ENCODE measurements at regions not wholly inside any gene's neighbourhood (a gene's known extent, or its start where the extent isn't known, plus 50 kb on each side); places are given as distances from the start of the nearest gene placed in this dataset. TPM values are rescaled to one million over a fixed set of nuclear protein-coding genes. Genes with fewer than 3 reads are reported as not detected.

- no peaks in the 10 kb centered on the region for H3K27me3 ChIP-seq (ENCODE audit: insufficient read depth, low read length)
- DNase-seq (ENCODE audit: insufficient read length, low spot score, missing footprints) = no peak
- no peaks in the 10 kb centered on the region for H3K9me3 ChIP-seq (ENCODE audit: low read depth, low read length)
- H3K27ac ChIP-seq (ENCODE audit: low read depth, low read length) = no peak overlapping the region
- H3K36me3 ChIP-seq (ENCODE audit: insufficient read depth, low read length) = no peaks in the 10 kb centered on the region
- no peak overlapping the region for H2AFZ ChIP-seq (ENCODE audit: low read length)
- no peaks in the 10 kb centered on the region for H4K20me1 ChIP-seq (ENCODE audit: insufficient read depth, low read length)
- H3K4me1 ChIP-seq (ENCODE audit: insufficient read depth, low read length) = no peaks in the 10 kb centered on the region
- TF ChIP-seq CTCF (IDR thresholded peaks at IDR 0.05; ENCODE audit: extremely low read depth, low read depth, low read length) = no peak
- no peak overlapping the region for H3K4me3 ChIP-seq (ENCODE audit: insufficient read depth, low read length)
- no peaks in the 10 kb centered on the region for H3K79me2 ChIP-seq (ENCODE audit: insufficient read depth, low read length)
- no peak overlapping the region for H3K4me2 ChIP-seq (ENCODE audit: insufficient read depth, low read length)
These were observed 51.3 kb upstream of the MAOA start for GRCh38 chrX:43604753-43605152.

GRCh38 chrX:43605351-43605750, 50.7 kb upstream of the MAOA start:
- Histone ChIP-seq H3K27me3 (ENCODE audit: insufficient read depth, low read length) (no peaks in the 10 kb centered on the region), H3K36me3 (ENCODE audit: insufficient read depth, low read length) (no peaks in the 10 kb centered on the region), H3K27ac (ENCODE audit: low read depth, low read length) (no peak overlapping the region), H3K4me3 (ENCODE audit: insufficient read depth, low read length) (no peak overlapping the region), H4K20me1 (ENCODE audit: insufficient read depth, low read length) (no peaks in the 10 kb centered on the region), H3K79me2 (ENCODE audit: insufficient read depth, low read length) (no peaks in the 10 kb centered on the region), H3K4me2 (ENCODE audit: insufficient read depth, low read length) (no peak overlapping the region), H3K4me1 (ENCODE audit: insufficient read depth, low read length) (no peaks in the 10 kb centered on the region), H3K9me3 (ENCODE audit: low read depth, low read length) (no peaks in the 10 kb centered on the region), H2AFZ (ENCODE audit: low read length) (no peak overlapping the region)
- TF ChIP-seq CTCF (IDR thresholded peaks at IDR 0.05; ENCODE audit: extremely low read depth, low read depth, low read length) = no peak
- no peak for DNase-seq (ENCODE audit: insufficient read length, low spot score, missing footprints)

Small RNA genes lying in the stretch of these regions (small RNA-seq; reads per million reads assigned to genes)
- not detected for gene AL451086.1

All from osteoblast (primary cell).